GM21825 (cell line): ENCODE measurements at regions not wholly inside any gene's neighbourhood (a gene's known extent, or its start where the extent isn't known, plus 50 kb on each side); places are given as distances from the start of the nearest gene placed in this dataset.

Experiments
- ATAC-seq: cut with Tn5 transposase; IDR thresholded peaks from one replicate; pipeline ENCODE4 v1.9.1; 2021; ENCODE audit warnings: mild to moderate bottlenecking, moderate library complexity; ENCODE audit not compliant: unreplicated experiment

GRCh38 chr5:57608542-57608941 is 125.9 kb upstream of the ACTBL2 start:
- no peak for ATAC-seq

- no peak for ATAC-seq
Measured at GRCh38 chr5:57601996-57602395, 119.4 kb upstream of the ACTBL2 start.

GRCh38 chr5:57600321-57600720 is 117.7 kb upstream of the ACTBL2 start:
- ATAC-seq: no peak

- no peak for ATAC-seq
Measured at GRCh38 chr5:57598756-57599155, 116.1 kb upstream of the ACTBL2 start.

- no peak for ATAC-seq
Measured at GRCh38 chr5:57598097-57598496, 115.5 kb upstream of the ACTBL2 start.

- no peak for ATAC-seq
Measured at GRCh38 chr5:57595523-57595991, 112.9 kb upstream of the ACTBL2 start.

GRCh38 chr5:57594436-57594835 is 111.8 kb upstream of the ACTBL2 start:
- ATAC-seq: no peak

- no peak for ATAC-seq
Measured at GRCh38 chr5:57592236-57592635, 109.6 kb upstream of the ACTBL2 start.

GRCh38 chr5:57586649-57587048 is 104.0 kb upstream of the ACTBL2 start:
- no peak for ATAC-seq

GRCh38 chr5:57582578-57583070 is 100.0 kb upstream of the ACTBL2 start:
- ATAC-seq: no peak

GRCh38 chr5:57581772-57582171 is 99.2 kb upstream of the ACTBL2 start:
- ATAC-seq: no peak

GRCh38 chr5:57581222-57581621 is 98.6 kb upstream of the ACTBL2 start:
- ATAC-seq: no peak

- ATAC-seq: no peak
Measured at GRCh38 chr5:57577432-57578175, 95.0 kb upstream of the ACTBL2 start.

- ATAC-seq: no peak
Measured at GRCh38 chr5:57576317-57576716, 93.7 kb upstream of the ACTBL2 start.

GRCh38 chr5:57575839-57576238 is 93.2 kb upstream of the ACTBL2 start:
- ATAC-seq: no peak

- no peak for ATAC-seq
Measured at GRCh38 chr5:57572461-57572860, 89.8 kb upstream of the ACTBL2 start.

GRCh38 chr5:57569601-57570000 is 87.0 kb upstream of the ACTBL2 start:
- ATAC-seq: no peak

- ATAC-seq: no peak
Measured at GRCh38 chr5:57568136-57568535, 85.5 kb upstream of the ACTBL2 start.

- no peak for ATAC-seq
Measured at GRCh38 chr5:57566914-57567313, 84.3 kb upstream of the ACTBL2 start.

- ATAC-seq: no peak
Measured at GRCh38 chr5:57561231-57561842, 78.7 kb upstream of the ACTBL2 start.

- no peak for ATAC-seq
Measured at GRCh38 chr5:57559110-57559635, 76.6 kb upstream of the ACTBL2 start.

GRCh38 chr5:57552033-57552432 is 69.4 kb upstream of the ACTBL2 start:
- ATAC-seq: no peak
